ENCODE measurements at regions not wholly inside any gene's neighbourhood (a gene's known extent, or its start where the extent isn't known, plus 50 kb on each side); places are given as distances from the start of the nearest gene placed in this dataset.

DNA sequence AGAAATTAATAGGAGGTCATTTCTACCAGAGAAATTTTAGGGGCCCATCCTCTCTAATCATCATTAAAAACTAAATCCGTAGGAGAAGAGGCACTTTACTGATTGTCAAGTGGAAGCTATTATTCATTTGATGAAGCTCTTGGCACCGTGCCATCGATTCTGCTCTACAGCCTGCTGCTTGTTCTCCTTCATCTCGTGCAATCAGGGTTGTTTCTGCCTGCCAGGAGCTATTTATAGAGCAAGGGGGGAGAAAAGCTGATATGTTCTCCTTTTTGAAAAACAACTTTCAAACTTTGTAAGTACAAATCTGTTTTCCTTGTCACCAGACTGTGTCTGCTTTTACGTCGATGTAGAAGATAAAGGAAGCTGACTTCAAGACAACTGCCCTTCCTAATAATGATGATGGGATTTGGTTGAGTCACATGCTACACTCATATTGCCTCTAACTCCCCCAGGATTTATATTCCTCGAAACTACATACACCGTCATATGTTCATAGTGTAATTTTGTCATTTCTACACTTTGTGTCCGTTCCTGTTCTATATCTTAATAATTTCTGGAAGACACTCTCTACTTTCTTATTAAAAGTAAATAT, 169.6 kb upstream of the LHX8 start (continued):
- TF ChIP-seq, protein P1, sequence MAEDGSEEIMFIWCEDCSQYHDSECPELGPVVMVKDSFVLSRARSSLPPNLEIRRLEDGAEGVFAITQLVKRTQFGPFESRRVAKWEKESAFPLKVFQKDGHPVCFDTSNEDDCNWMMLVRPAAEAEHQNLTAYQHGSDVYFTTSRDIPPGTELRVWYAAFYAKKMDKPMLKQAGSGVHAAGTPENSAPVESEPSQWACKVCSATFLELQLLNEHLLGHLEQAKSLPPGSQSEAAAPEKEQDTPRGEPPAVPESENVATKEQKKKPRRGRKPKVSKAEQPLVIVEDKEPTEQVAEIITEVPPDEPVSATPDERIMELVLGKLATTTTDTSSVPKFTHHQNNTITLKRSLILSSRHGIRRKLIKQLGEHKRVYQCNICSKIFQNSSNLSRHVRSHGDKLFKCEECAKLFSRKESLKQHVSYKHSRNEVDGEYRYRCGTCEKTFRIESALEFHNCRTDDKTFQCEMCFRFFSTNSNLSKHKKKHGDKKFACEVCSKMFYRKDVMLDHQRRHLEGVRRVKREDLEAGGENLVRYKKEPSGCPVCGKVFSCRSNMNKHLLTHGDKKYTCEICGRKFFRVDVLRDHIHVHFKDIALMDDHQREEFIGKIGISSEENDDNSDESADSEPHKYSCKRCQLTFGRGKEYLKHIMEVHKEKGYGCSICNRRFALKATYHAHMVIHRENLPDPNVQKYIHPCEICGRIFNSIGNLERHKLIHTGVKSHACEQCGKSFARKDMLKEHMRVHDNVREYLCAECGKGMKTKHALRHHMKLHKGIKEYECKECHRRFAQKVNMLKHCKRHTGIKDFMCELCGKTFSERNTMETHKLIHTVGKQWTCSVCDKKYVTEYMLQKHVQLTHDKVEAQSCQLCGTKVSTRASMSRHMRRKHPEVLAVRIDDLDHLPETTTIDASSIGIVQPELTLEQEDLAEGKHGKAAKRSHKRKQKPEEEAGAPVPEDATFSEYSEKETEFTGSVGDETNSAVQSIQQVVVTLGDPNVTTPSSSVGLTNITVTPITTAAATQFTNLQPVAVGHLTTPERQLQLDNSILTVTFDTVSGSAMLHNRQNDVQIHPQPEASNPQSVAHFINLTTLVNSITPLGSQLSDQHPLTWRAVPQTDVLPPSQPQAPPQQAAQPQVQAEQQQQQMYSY (CRISPR knock-in tag; IDR thresholded peaks at IDR 0.05): no peak
- no peak for TF ChIP-seq RBFOX2 (IDR thresholded peaks at IDR 0.05; ENCODE audit: low read depth, low read length)

DNA sequence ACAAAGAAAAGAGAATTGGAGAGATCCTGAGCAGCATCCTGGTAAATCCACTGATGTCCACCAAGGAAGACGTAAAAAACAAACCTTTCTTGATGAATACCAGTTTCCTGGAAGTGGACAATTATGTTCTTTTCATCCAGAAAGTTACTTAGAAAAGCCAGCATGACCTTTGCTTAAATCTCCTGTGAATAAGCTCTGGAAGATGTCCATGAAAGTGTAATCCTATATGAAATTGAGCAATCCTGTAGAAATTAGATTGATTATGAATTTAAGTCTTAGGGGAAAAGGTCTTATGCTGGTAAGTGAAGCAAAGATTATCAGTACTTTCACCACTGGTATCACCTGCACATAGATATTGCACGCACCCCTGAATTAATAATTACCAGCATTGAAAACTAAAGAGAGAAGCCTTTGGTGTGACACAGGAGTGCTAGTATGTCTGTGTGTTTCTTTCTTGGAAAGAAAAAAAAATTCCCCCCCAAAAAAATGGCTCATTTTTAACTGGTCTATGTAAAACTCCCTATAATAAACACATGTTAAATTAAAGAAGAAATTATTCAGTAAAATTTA, 164.5 kb upstream of the LHX8 start:
- no peak overlapping the region for H3K27ac ChIP-seq (ENCODE audit: extremely low read length, insufficient read depth, low read length)
- no peaks in the 10 kb centered on the region for H4K20me1 ChIP-seq (ENCODE audit: insufficient read depth, low read length)
- in situ Hi-C loops (cut with HindIII; ENCODE audit: extremely low pct_ligation_motif_present, low pct_unique_long_range_greater_than_20kb): no loop called here
- H3K27me3 ChIP-seq (ENCODE audit: control insufficient read depth in 1 of 2, insufficient read depth in 2 of 2, low read length in 2 of 2): no peaks in the 10 kb centered on the region
- peaks cover 5% of the 10 kb centered on the region; the same call in 1 of the 2 replicates for H3K4me1 ChIP-seq (ENCODE audit: insufficient read depth, low read length)
- ChIA-PET CTCF (ENCODE audit: low intra/inter-chr PET ratio, low total read pairs) (no interaction called here), POLR2A (no interaction called here)
- H3K4me3 ChIP-seq (replicated peaks in 1 of 3; ENCODE audit: insufficient read depth in 1 of 3, low read depth in 2 of 3, low read length in 3 of 3): no peak overlapping the region
- no peak for DNase-seq (ENCODE audit: low spot score)
- 1% methylated on average over 2 of the region's 2 CpGs for whole genome bisulfite sequencing (ENCODE audit: low lambda C conversion rate)
- no peak overlapping the region for H2AFZ ChIP-seq (ENCODE audit: low read length)
- intact Hi-C loops (cut with micrococcal nuclease; ENCODE audit: unreplicated experiment): no loop called here
- H3K9ac ChIP-seq (ENCODE audit: insufficient read depth, low read depth, low read length): no peak overlapping the region
- no peak for ATAC-seq
- H3K4me2 ChIP-seq (ENCODE audit: low read depth, low read length): no peak overlapping the region
- FAIRE-seq: no peak
- H3K9me3 ChIP-seq (ENCODE audit: low read length): no peaks in the 10 kb centered on the region
- no peaks in the 10 kb centered on the region for H3K79me2 ChIP-seq (ENCODE audit: insufficient read depth, low read length)
- no peaks in the 10 kb centered on the region for H3K36me3 ChIP-seq (replicated peaks in 1 of 2; ENCODE audit: control insufficient read depth in 1 of 2, insufficient read depth in 2 of 2, low read length in 2 of 2)
- no TSS peak for BruUV-seq (replicated peaks)
- TF ChIP-seq ZNF792 (CRISPR knock-in tag; IDR thresholded peaks at IDR 0.05): no peak
- no peak for TF ChIP-seq FLYWCH1 (CRISPR knock-in tag; IDR thresholded peaks at IDR 0.05)
- no peak for TF ChIP-seq ZNF891 (CRISPR knock-in tag; IDR thresholded peaks at IDR 0.05)
- no peak for TF ChIP-seq CC2D1A (CRISPR knock-in tag; IDR thresholded peaks at IDR 0.05)
- no peak for TF ChIP-seq ZNF343 (CRISPR knock-in tag; IDR thresholded peaks at IDR 0.05)
- no peak for TF ChIP-seq BORCS8-MEF2B (CRISPR knock-in tag; IDR thresholded peaks at IDR 0.05)
- TF ChIP-seq ZNF260 (CRISPR knock-in tag; IDR thresholded peaks at IDR 0.05; ENCODE audit: borderline replicate concordance, low read depth): no peak
- TF ChIP-seq GABPA (IDR thresholded peaks at IDR 0.05; ENCODE audit: low read depth, low read length): no peak
- no peak for TF ChIP-seq GABPA (CRISPR knock-in tag; IDR thresholded peaks at IDR 0.05; ENCODE audit: low read depth)
- TF ChIP-seq, protein P2, sequence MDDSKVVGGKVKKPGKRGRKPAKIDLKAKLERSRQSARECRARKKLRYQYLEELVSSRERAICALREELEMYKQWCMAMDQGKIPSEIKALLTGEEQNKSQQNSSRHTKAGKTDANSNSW (CRISPR knock-in tag; IDR thresholded peaks at IDR 0.05; ENCODE audit: borderline replicate concordance): no peak
- TF ChIP-seq EHMT2 (IDR thresholded peaks at IDR 0.05; ENCODE audit: borderline replicate concordance, low read depth, low read length): no peak
- TF ChIP-seq ZC3H13 (CRISPR knock-in tag; IDR thresholded peaks at IDR 0.05): no peak
- TF ChIP-seq, protein P3, sequence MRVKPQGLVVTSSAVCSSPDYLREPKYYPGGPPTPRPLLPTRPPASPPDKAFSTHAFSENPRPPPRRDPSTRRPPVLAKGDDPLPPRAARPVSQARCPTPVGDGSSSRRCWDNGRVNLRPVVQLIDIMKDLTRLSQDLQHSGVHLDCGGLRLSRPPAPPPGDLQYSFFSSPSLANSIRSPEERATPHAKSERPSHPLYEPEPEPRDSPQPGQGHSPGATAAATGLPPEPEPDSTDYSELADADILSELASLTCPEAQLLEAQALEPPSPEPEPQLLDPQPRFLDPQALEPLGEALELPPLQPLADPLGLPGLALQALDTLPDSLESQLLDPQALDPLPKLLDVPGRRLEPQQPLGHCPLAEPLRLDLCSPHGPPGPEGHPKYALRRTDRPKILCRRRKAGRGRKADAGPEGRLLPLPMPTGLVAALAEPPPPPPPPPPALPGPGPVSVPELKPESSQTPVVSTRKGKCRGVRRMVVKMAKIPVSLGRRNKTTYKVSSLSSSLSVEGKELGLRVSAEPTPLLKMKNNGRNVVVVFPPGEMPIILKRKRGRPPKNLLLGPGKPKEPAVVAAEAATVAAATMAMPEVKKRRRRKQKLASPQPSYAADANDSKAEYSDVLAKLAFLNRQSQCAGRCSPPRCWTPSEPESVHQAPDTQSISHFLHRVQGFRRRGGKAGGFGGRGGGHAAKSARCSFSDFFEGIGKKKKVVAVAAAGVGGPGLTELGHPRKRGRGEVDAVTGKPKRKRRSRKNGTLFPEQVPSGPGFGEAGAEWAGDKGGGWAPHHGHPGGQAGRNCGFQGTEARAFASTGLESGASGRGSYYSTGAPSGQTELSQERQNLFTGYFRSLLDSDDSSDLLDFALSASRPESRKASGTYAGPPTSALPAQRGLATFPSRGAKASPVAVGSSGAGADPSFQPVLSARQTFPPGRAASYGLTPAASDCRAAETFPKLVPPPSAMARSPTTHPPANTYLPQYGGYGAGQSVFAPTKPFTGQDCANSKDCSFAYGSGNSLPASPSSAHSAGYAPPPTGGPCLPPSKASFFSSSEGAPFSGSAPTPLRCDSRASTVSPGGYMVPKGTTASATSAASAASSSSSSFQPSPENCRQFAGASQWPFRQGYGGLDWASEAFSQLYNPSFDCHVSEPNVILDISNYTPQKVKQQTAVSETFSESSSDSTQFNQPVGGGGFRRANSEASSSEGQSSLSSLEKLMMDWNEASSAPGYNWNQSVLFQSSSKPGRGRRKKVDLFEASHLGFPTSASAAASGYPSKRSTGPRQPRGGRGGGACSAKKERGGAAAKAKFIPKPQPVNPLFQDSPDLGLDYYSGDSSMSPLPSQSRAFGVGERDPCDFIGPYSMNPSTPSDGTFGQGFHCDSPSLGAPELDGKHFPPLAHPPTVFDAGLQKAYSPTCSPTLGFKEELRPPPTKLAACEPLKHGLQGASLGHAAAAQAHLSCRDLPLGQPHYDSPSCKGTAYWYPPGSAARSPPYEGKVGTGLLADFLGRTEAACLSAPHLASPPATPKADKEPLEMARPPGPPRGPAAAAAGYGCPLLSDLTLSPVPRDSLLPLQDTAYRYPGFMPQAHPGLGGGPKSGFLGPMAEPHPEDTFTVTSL (CRISPR knock-in tag; IDR thresholded peaks at IDR 0.05; ENCODE audit: borderline replicate concordance): no peak
